Mesothelial cell of epicardium (in vitro differentiated cells): ENCODE measurements at regions not wholly inside any gene's neighbourhood (a gene's known extent, or its start where the extent isn't known, plus 50 kb on each side); places are given as distances from the start of the nearest gene placed in this dataset.

Experiments used
- DNase-seq, 2 experiments: peaks; one replicate each; pipeline ENCODE4 v3.0.0; 2021; ENCODE audit warnings: low spot score in 2 of 2; ENCODE audit not compliant: unreplicated experiment in 2 of 2
- H3K27ac Mint-ChIP-seq: 2 replicates; pipeline ENCODE4 v1.8.0; 2021; ENCODE audit warnings: mixed read lengths
- H3K27me3 Mint-ChIP-seq: 2 replicates; pipeline ENCODE4 v1.8.0; 2021; ENCODE audit warnings: low read depth, mixed read lengths
- H3K36me3 Mint-ChIP-seq: 2 replicates; pipeline ENCODE4 v1.8.0; 2021; ENCODE audit warnings: mixed read lengths
- H3K4me1 Mint-ChIP-seq: 2 replicates; pipeline ENCODE4 v1.8.0; 2021; ENCODE audit warnings: mixed read lengths
- H3K4me3 Mint-ChIP-seq: 2 replicates; pipeline ENCODE4 v1.8.0; 2021; ENCODE audit warnings: mild to moderate bottlenecking, moderate library complexity, mixed read lengths
- H3K9me3 Mint-ChIP-seq: 2 replicates; pipeline ENCODE4 v1.8.0; 2021; ENCODE audit warnings: mixed read lengths
- CTCF ChIP-seq: fragments of 200-600 bp; sonication (generic); IDR thresholded peaks from one replicate; pipeline ENCODE4 v1.5.0; 2021; ENCODE audit warnings: antibody characterized with exemption; ENCODE audit not compliant: unreplicated experiment

- H3K27ac Mint-ChIP-seq, result no peak overlapping the region
Observed at GRCh38 chr2:128552141-128552805, 233.6 kb upstream of the HS6ST1 start.

GRCh38 chr2:128552806-128553551 lies 234.3 kb upstream of the HS6ST1 start:
- H3K4me3 Mint-ChIP-seq, result no peak overlapping the region
- no peak for TF ChIP-seq CTCF
- DNase-seq, result no peak
- H3K9me3 Mint-ChIP-seq, result peaks cover 3% of the 10 kb centered on the region
- no peak overlapping the region for H3K27ac Mint-ChIP-seq
- H3K4me1 Mint-ChIP-seq, result peaks cover 11% of the 10 kb centered on the region
- no peaks in the 10 kb centered on the region for H3K27me3 Mint-ChIP-seq
- no peaks in the 10 kb centered on the region for H3K36me3 Mint-ChIP-seq

More at GRCh38 chr2:128552141-128552805, 233.6 kb upstream of the HS6ST1 start:
- Mint-ChIP-seq H3K4me1 (peaks cover 12% of the 10 kb centered on the region), H3K36me3 (no peaks in the 10 kb centered on the region), H3K9me3 (peaks cover 3% of the 10 kb centered on the region), H3K4me3 (no peak overlapping the region), H3K27me3 (no peaks in the 10 kb centered on the region)
- TF ChIP-seq CTCF, result no peak
- DNase-seq, result no peak

GRCh38 chr2:128554151-128554769 lies 235.6 kb upstream of the HS6ST1 start:
- Mint-ChIP-seq H3K36me3 (no peaks in the 10 kb centered on the region), H3K4me1 (peaks cover 16% of the 10 kb centered on the region), H3K4me3 (no peak overlapping the region), H3K9me3 (peaks cover 3% of the 10 kb centered on the region), H3K27me3 (no peaks in the 10 kb centered on the region), H3K27ac (no peak overlapping the region)
- no peak for DNase-seq
- TF ChIP-seq CTCF, result no peak

GRCh38 chr2:128555433-128555832 lies 236.8 kb upstream of the HS6ST1 start:
- no peaks in the 10 kb centered on the region for H3K27me3 Mint-ChIP-seq
- no peaks in the 10 kb centered on the region for H3K36me3 Mint-ChIP-seq
- no peak overlapping the region for H3K27ac Mint-ChIP-seq
- TF ChIP-seq CTCF, result no peak
- H3K9me3 Mint-ChIP-seq, result peaks cover 3% of the 10 kb centered on the region
- no peak overlapping the region for H3K4me3 Mint-ChIP-seq
- no peak for DNase-seq
- peaks cover 9% of the 10 kb centered on the region for H3K4me1 Mint-ChIP-seq

- TF ChIP-seq CTCF, result no peak
- no peaks in the 10 kb centered on the region for H3K36me3 Mint-ChIP-seq
- DNase-seq, result peak in 1 of 2 experiments; percentile 1
- H3K9me3 Mint-ChIP-seq, result peaks cover 3% of the 10 kb centered on the region
- H3K27me3 Mint-ChIP-seq, result no peaks in the 10 kb centered on the region
- no peak overlapping the region for H3K4me3 Mint-ChIP-seq
- H3K4me1 Mint-ChIP-seq, result peaks cover 11% of the 10 kb centered on the region
- H3K27ac Mint-ChIP-seq, result no peak overlapping the region
Observed at GRCh38 chr2:128556089-128556488, 237.4 kb upstream of the HS6ST1 start.
